HCT116 (cell line): ENCODE measurements at regions not wholly inside any gene's neighbourhood (a gene's known extent, or its start where the extent isn't known, plus 50 kb on each side); places are given as distances from the start of the nearest gene placed in this dataset.
"Not testable (repeated sequence)": the region's sequence is repeated elsewhere in the genome, so short reads cannot be mapped to it uniquely, and the experiment has no call there.

Experiments
- ATAC-seq: fragments of 200-7000 bp; cut with Tn5 transposase; 2 replicates; pipeline ENCODE4 v1.9.1; 2020; ENCODE audit warnings: mild to moderate bottlenecking, moderate library complexity
- BruUV-seq: library from RNA; stranded (reverse); fragments of 400-500 nt; replicated peaks from 2 replicates; lab custom pipeline; 2021; lab: Mats Ljungman, UMichigan
- CTCF ChIA-PET: fragments of 300-600 bp; sonication (Branson Sonifier 250); formaldehyde crosslinking; loops from one replicate; lab custom pipeline; 2021; ENCODE audit warnings: antibody characterized with exemption; lab: Charles Lee
- POLR2A ChIA-PET: fragments of 300-600, 350-600 bp; sonication (Branson Sonifier 250); formaldehyde crosslinking; loops from one replicate; lab custom pipeline; 2021; ENCODE audit warnings: antibody characterized with exemption; lab: Charles Lee
- RAD21 ChIA-PET, 2 experiments: fragments of 300-600 bp; sonication (Branson Sonifier 250); formaldehyde crosslinking; loops; one replicate each; lab custom pipeline; 2023; ENCODE audit warnings: low total read pairs in 2 of 2; ENCODE audit not compliant: uncharacterized antibody in 2 of 2, unreplicated experiment in 2 of 2, low non-redundant PET in 1 of 2; lab: Charles Lee
- DNase-seq: peaks from one replicate; pipeline ENCODE4 v3.0.0-alpha.2; 2010; ENCODE audit warnings: low read depth, low spot score
- H2AFZ ChIP-seq: fragments of 200-600 bp; shearing (Covaris generic), sonication (generic); 2 replicates; pipeline ENCODE4 v1.6.1; 2017; ENCODE audit warnings: low read depth, mixed run types, mixed read lengths, antibody characterized with exemption, low read length; ENCODE audit not compliant: poor library complexity, severe bottlenecking
- H3K27ac ChIP-seq: 2 replicates; pipeline ENCODE4 v1.5.1; 2012; ENCODE audit warnings: low read depth, low read length
- H3K27me3 ChIP-seq: fragments of 200-600 bp; sonication (generic); 2 replicates; pipeline ENCODE4 v1.6.1; 2016; ENCODE audit warnings: mixed run types, low read length, mixed read lengths; ENCODE audit not compliant: insufficient read depth
- H3K36me3 ChIP-seq, 2 experiments: fragments of 200-500 bp in 1 of 2; fragments of 200-600 bp in 1 of 2; sonication (Bioruptor generic) in 1 of 2; sonication (generic) in 1 of 2; 2 replicates each; pipeline versions ENCODE4 v1.5.1 to v1.6.1; 2014 to 2016; ENCODE audit warnings: low read length in 2 of 2, inconsistent platforms in 1 of 2, mixed read lengths in 1 of 2, mixed run types in 1 of 2; ENCODE audit not compliant: insufficient read depth in 2 of 2, control insufficient read depth in 1 of 2
- H3K4me1 ChIP-seq, 2 experiments: fragments of 200-600 bp in 1 of 2; sonication (generic) in 1 of 2; 2 replicates each; pipeline versions ENCODE4 v1.5.1 to v1.6.1; 2012 to 2017; ENCODE audit warnings: low read length in 2 of 2, inconsistent platforms in 1 of 2, mild to moderate bottlenecking in 1 of 2, mixed read lengths in 1 of 2, mixed run types in 1 of 2, moderate library complexity in 1 of 2; ENCODE audit not compliant: insufficient read depth in 2 of 2, control insufficient read depth in 1 of 2
- H3K4me2 ChIP-seq: fragments of 200-600 bp; sonication (generic); 2 replicates; pipeline ENCODE4 v1.6.1; 2017; ENCODE audit warnings: mixed run types, low read length, mixed read lengths
- H3K4me3 ChIP-seq, 2 experiments: fragments of 200-600 bp in 1 of 2; sonication (generic) in 1 of 2; replicated peaks in 1 of 2; 2 replicates each; pipeline ENCODE4 v1.5.1; 2011 to 2016; ENCODE audit warnings: low read length in 2 of 2, control low read depth in 1 of 2, low read depth in 1 of 2, mild to moderate bottlenecking in 1 of 2, mixed read lengths in 1 of 2, mixed run types in 1 of 2
- H3K79me2 ChIP-seq: fragments of 200-600 bp; sonication (generic); 2 replicates; pipeline ENCODE4 v1.6.1; 2017; ENCODE audit warnings: mild to moderate bottlenecking, mixed run types, low read length, moderate library complexity, mixed read lengths; ENCODE audit not compliant: insufficient read depth
- H3K9ac ChIP-seq: fragments of 200-600 bp; sonication (generic); 2 replicates; pipeline ENCODE4 v1.6.1; 2016; ENCODE audit warnings: low read length, mixed read lengths
- H3K9me2 ChIP-seq: fragments of 200-600 bp; sonication (generic), shearing (Covaris generic); 2 replicates; pipeline ENCODE4 v1.6.1; 2017; ENCODE audit warnings: mixed run types, mild to moderate bottlenecking, moderate library complexity; ENCODE audit not compliant: insufficient read depth
- H3K9me3 ChIP-seq, 2 experiments: fragments of 200-500 bp in 1 of 2; fragments of 200-600 bp in 1 of 2; sonication (Bioruptor generic) in 1 of 2; sonication (generic) in 1 of 2; 2 replicates each; pipeline ENCODE4 v1.6.1; 2014 to 2017; ENCODE audit warnings: low read length in 2 of 2, mixed read lengths in 2 of 2, inconsistent platforms in 1 of 2, low read depth in 1 of 2, mild to moderate bottlenecking in 1 of 2, mixed run types in 1 of 2, moderate library complexity in 1 of 2; ENCODE audit not compliant: control insufficient read depth in 1 of 2, insufficient read depth in 1 of 2
- H4K20me1 ChIP-seq: fragments of 200-600 bp; sonication (generic), shearing (Covaris generic); 2 replicates; pipeline ENCODE4 v1.6.1; 2017; ENCODE audit warnings: mixed run types, mild to moderate bottlenecking, moderate library complexity; ENCODE audit not compliant: insufficient read depth
- CEBPB ChIP-seq: IDR thresholded peaks from 2 replicates; pipeline ENCODE4 v1.6.1; 2012; ENCODE audit warnings: low read depth
- EZH2phosphoT487 ChIP-seq: fragments of 200-600 bp; IDR thresholded peaks from 2 replicates; pipeline ENCODE4 v1.6.1; 2018; ENCODE audit warnings: antibody characterized with exemption, borderline replicate concordance
- JUND ChIP-seq: IDR thresholded peaks from 2 replicates; pipeline ENCODE4 v1.6.1; 2012
- YY1 ChIP-seq: IDR thresholded peaks from 2 replicates; pipeline ENCODE4 v1.6.1; 2011; ENCODE audit warnings: low read length, low read depth, moderate library complexity, mild to moderate bottlenecking; ENCODE audit not compliant: insufficient replicate concordance; ENCODE audit errors: extremely low read depth
- intact Hi-C: fragments of 100-400 bp; cut with micrococcal nuclease; formaldehyde crosslinking; loops from 2 replicates; pipeline ENCODE4 v1.10.0; 2022
- TF ChIP-seq, protein P1 (sequence below): IDR thresholded peaks from 2 replicates; pipeline ENCODE4 v1.6.1; 2012
- TF ChIP-seq, protein P2 (sequence below): IDR thresholded peaks from 2 replicates; pipeline ENCODE4 v1.6.1; 2011; ENCODE audit warnings: mild to moderate bottlenecking, low read length, moderate library complexity; ENCODE audit not compliant: insufficient replicate concordance; ENCODE audit errors: extremely low read depth

- CTCF ChIA-PET, result no interaction called here
- no peaks in the 10 kb centered on the region for H3K9me3 ChIP-seq
- no peak for ATAC-seq
- no peak overlapping the region for H3K4me3 ChIP-seq
- no TSS peak for BruUV-seq
- peaks cover 0 to 9% of the 10 kb centered on the region in 2 experiments; a peak in 2 of 4 replicates for H3K4me1 ChIP-seq
- DNase-seq, result no peak
- no peak overlapping the region for H2AFZ ChIP-seq
- H3K9ac ChIP-seq, result no peak overlapping the region
- H3K36me3 ChIP-seq, result no peaks in the 10 kb centered on the region
- no peaks in the 10 kb centered on the region for H4K20me1 ChIP-seq
- TF ChIP-seq, protein P1, sequence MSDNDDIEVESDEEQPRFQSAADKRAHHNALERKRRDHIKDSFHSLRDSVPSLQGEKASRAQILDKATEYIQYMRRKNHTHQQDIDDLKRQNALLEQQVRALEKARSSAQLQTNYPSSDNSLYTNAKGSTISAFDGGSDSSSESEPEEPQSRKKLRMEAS, result no peak
- no peak for TF ChIP-seq EZH2phosphoT487
- TF ChIP-seq, all 23 proteins: peak for 0
- no peak overlapping the region for H3K27ac ChIP-seq
- intact Hi-C loops, result no loop called here
- no peaks in the 10 kb centered on the region for H3K27me3 ChIP-seq
- ChIA-PET POLR2A (no interaction called here), RAD21 (no interaction called here)
- no peaks in the 10 kb centered on the region for H3K9me2 ChIP-seq
- no peak overlapping the region for H3K4me2 ChIP-seq
- no peaks in the 10 kb centered on the region for H3K79me2 ChIP-seq
Observed at GRCh38 chr2:212721026-212721451, 182.4 kb upstream of the ERBB4 start.

DNA sequence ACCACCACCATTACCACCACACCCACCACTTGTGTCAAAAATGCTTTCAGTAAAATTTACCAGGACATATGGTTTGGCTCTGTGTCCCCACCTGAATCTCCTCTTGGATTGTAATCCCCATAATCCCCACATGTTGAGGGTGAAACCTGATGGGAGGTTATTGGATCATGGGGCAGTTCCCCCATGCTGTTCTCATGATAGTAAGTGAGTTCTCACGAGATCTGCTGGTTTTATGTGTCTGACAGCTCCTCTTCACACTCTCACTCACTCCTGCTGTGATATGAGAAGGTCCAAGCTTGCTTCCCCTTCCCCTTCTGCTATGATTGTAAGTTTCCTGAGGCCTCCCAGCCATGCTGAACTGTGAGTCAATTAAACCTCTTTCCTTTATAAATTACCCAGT lies 176.8 kb upstream of the ERBB4 start:
- H3K4me2 ChIP-seq, POLR2A ChIA-PET, H3K9ac ChIP-seq, DNase-seq, H4K20me1 ChIP-seq, intact Hi-C loops, H3K79me2 ChIP-seq, BruUV-seq, ATAC-seq, H3K9me3 ChIP-seq, H3K4me3 ChIP-seq, RAD21 ChIA-PET, H3K27ac ChIP-seq, H3K9me2 ChIP-seq, H3K36me3 ChIP-seq, CTCF ChIA-PET, H2AFZ ChIP-seq, H3K4me1 ChIP-seq, H3K27me3 ChIP-seq: not testable (repeated sequence)

- no peak overlapping the region for H2AFZ ChIP-seq
- RAD21 ChIA-PET, result no interaction called here
- CTCF ChIA-PET, result no interaction called here
- no peaks in the 10 kb centered on the region for H3K36me3 ChIP-seq
- no peak overlapping the region for H3K27ac ChIP-seq
- H3K9me3 ChIP-seq, result no peaks in the 10 kb centered on the region
- POLR2A ChIA-PET, result no interaction called here
- H3K9ac ChIP-seq, result no peak overlapping the region
- H3K79me2 ChIP-seq, result no peaks in the 10 kb centered on the region
- no peaks in the 10 kb centered on the region for H4K20me1 ChIP-seq
- intact Hi-C loops, result no loop called here
- no peaks in the 10 kb centered on the region for H3K9me2 ChIP-seq
- H3K27me3 ChIP-seq, result no peaks in the 10 kb centered on the region
- H3K4me2 ChIP-seq, result no peak overlapping the region
- no peak overlapping the region for H3K4me3 ChIP-seq
- ATAC-seq (no peak), DNase-seq (no peak)
- H3K4me1 ChIP-seq, result no peaks in the 10 kb centered on the region
- BruUV-seq, result no TSS peak
- TF ChIP-seq, protein P1, result no peak
- no peak for TF ChIP-seq YY1
- TF ChIP-seq, protein P2, sequence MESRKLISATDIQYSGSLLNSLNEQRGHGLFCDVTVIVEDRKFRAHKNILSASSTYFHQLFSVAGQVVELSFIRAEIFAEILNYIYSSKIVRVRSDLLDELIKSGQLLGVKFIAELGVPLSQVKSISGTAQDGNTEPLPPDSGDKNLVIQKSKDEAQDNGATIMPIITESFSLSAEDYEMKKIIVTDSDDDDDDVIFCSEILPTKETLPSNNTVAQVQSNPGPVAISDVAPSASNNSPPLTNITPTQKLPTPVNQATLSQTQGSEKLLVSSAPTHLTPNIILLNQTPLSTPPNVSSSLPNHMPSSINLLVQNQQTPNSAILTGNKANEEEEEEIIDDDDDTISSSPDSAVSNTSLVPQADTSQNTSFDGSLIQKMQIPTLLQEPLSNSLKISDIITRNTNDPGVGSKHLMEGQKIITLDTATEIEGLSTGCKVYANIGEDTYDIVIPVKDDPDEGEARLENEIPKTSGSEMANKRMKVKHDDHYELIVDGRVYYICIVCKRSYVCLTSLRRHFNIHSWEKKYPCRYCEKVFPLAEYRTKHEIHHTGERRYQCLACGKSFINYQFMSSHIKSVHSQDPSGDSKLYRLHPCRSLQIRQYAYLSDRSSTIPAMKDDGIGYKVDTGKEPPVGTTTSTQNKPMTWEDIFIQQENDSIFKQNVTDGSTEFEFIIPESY, result no peak
- TF ChIP-seq JUND, result no peak
- TF ChIP-seq CEBPB, result no peak
Observed at GRCh38 chr2:212713681-212714080, 175.1 kb upstream of the ERBB4 start.
